K562 (cell line): ENCODE measurements at regions not wholly inside any gene's neighbourhood (a gene's known extent, or its start where the extent isn't known, plus 50 kb on each side); places are given as distances from the start of the nearest gene placed in this dataset.

Experiments used
- ATAC-seq: fragments of 200-7000 bp; cut with Tn5 transposase; 3 replicates; pipeline ENCODE4 v1.9.1; 2020; ENCODE audit warnings: moderate library complexity
- BruUV-seq: library from RNA; stranded (reverse); fragments of 400-500 nt; replicated peaks from 2 replicates; lab custom pipeline; 2021; lab: Mats Ljungman, UMichigan
- CTCF ChIA-PET: fragments of 300-600 bp; formaldehyde crosslinking; extraction: SDS; loops from one replicate; lab custom pipeline; 2021; ENCODE audit warnings: low intra/inter-chr PET ratio; lab: Yijun Ruan, JAX
- POLR2A ChIA-PET: fragments of 300-600, 350-650 bp; sonication (Branson Sonifier 250); formaldehyde crosslinking; extraction: SDS; loops from one replicate; lab custom pipeline; 2021; ENCODE audit warnings: antibody characterized with exemption, inconsistent platforms; lab: Yijun Ruan, JAX
- DNase-seq, 4 experiments: peaks; one replicate each; pipeline versions ENCODE4 v3.0.0 to v3.0.0-alpha.2; 2011 to 2018; ENCODE audit warnings: low spot score in 3 of 4, mixed read lengths in 3 of 4; ENCODE audit errors: extremely low read depth in 1 of 4
- FAIRE-seq: peaks from 2 replicates; lab custom pipeline; 2011; peaks lifted over from hg19 to GRCh38; lab: Jason Lieb, UNC
- H2AFZ ChIP-seq: 2 replicates; pipeline ENCODE4 v1.6.0; 2011; ENCODE audit warnings: low read depth, low read length, control low read depth, inconsistent platforms
- H3K27ac ChIP-seq: fragments of 200-600 bp; 3 replicates; pipeline ENCODE4 v1.8.0; 2011; ENCODE audit warnings: low read depth, mild to moderate bottlenecking, control low read depth, inconsistent platforms, low read length, moderate library complexity, mixed read lengths; ENCODE audit errors: extremely low read depth
- H3K27me3 ChIP-seq, 2 experiments: fragments of 300-600 bp in 1 of 2; 2 replicates in 1 of 2; 3 replicates in 1 of 2; pipeline versions ENCODE4 v1.6.0 to v1.8.0; 2011; ENCODE audit warnings: inconsistent platforms in 2 of 2, low read length in 2 of 2, mild to moderate bottlenecking in 1 of 2, mixed read lengths in 1 of 2, moderate library complexity in 1 of 2; ENCODE audit not compliant: control insufficient read depth in 2 of 2, insufficient read depth in 2 of 2
- H3K36me3 ChIP-seq: fragments of 300-600 bp; 3 replicates; pipeline ENCODE4 v1.8.0; 2011; ENCODE audit warnings: mild to moderate bottlenecking, low read length, inconsistent platforms; ENCODE audit not compliant: control insufficient read depth, insufficient read depth
- H3K4me1 ChIP-seq, 2 experiments: fragments of 200-600 bp in 1 of 2; replicated peaks in 1 of 2; 2 replicates in 1 of 2; 3 replicates in 1 of 2; pipeline versions ENCODE4 v1.5.1 to v1.8.0; 2011; ENCODE audit warnings: inconsistent platforms in 2 of 2, low read length in 2 of 2, mild to moderate bottlenecking in 1 of 2, mixed read lengths in 1 of 2, moderate library complexity in 1 of 2; ENCODE audit not compliant: control insufficient read depth in 2 of 2, insufficient read depth in 2 of 2
- H3K4me2 ChIP-seq: 2 replicates; pipeline ENCODE4 v1.6.1; 2011; ENCODE audit warnings: low read length, control low read depth, inconsistent platforms, mixed read lengths; ENCODE audit not compliant: insufficient read depth
- H3K4me3 ChIP-seq: fragments of 200-600 bp; sonication (generic), shearing (Covaris generic); 2 replicates; pipeline ENCODE4 v1.5.1; 2016; ENCODE audit warnings: control low read depth, inconsistent platforms
- H3K79me2 ChIP-seq: fragments of 200-600 bp; 3 replicates; pipeline ENCODE4 v1.8.0; 2011; ENCODE audit warnings: low read length, inconsistent platforms; ENCODE audit not compliant: control insufficient read depth, insufficient read depth
- H3K9ac ChIP-seq, 2 experiments: 2 replicates each; pipeline versions ENCODE4 v1.6.0 to v1.6.1; 2011; ENCODE audit warnings: low read depth in 2 of 2, low read length in 2 of 2, control low read depth in 1 of 2, inconsistent platforms in 1 of 2, mild to moderate bottlenecking in 1 of 2, mixed read lengths in 1 of 2; ENCODE audit not compliant: insufficient read depth in 1 of 2
- H3K9me1 ChIP-seq: one replicate; pipeline ENCODE4 v1.6.0; 2011; ENCODE audit warnings: inconsistent platforms, mild to moderate bottlenecking, low read length, moderate library complexity; ENCODE audit not compliant: control insufficient read depth, insufficient read depth
- H3K9me3 ChIP-seq: replicated peaks from 2 replicates; pipeline ENCODE4 v1.5.1; 2011; ENCODE audit warnings: low read depth, low read length, inconsistent platforms; ENCODE audit not compliant: control insufficient read depth, insufficient read depth
- H4K20me1 ChIP-seq: replicated peaks from 2 replicates; pipeline ENCODE4 v1.6.1; 2011; ENCODE audit warnings: low read length, inconsistent platforms, mixed read lengths; ENCODE audit not compliant: control insufficient read depth, insufficient read depth
- FOXA1 ChIP-seq: fragments of 450-650 bp; IDR thresholded peaks from 2 replicates; pipeline ENCODE4 v1.6.1; 2016; ENCODE audit warnings: mild to moderate bottlenecking, borderline replicate concordance
- FOXJ3 ChIP-seq: sonication (generic); formaldehyde crosslinking; IDR thresholded peaks from 2 replicates; pipeline ENCODE4 v1.4.0; 2020; ENCODE audit warnings: mild to moderate bottlenecking, missing genetic modification reagents
- FOXM1 ChIP-seq, 2 experiments: fragments of 450-650 bp in 1 of 2; sonication (generic) in 1 of 2; formaldehyde crosslinking in 1 of 2; IDR thresholded peaks; 2 replicates each; pipeline versions ENCODE4 v1.6.1 to v1.9.0; 2017 to 2022; ENCODE audit warnings: low read depth in 2 of 2, mild to moderate bottlenecking in 2 of 2, missing genetic modification reagents in 1 of 2, moderate library complexity in 1 of 2
- KDM4B ChIP-seq, 2 experiments: fragments of 450-650 bp in 1 of 2; sonication (generic) in 1 of 2; IDR thresholded peaks; 2 replicates each; pipeline ENCODE4 v1.6.1; 2016 to 2017; ENCODE audit warnings: borderline replicate concordance in 2 of 2, antibody characterized with exemption in 1 of 2, low read depth in 1 of 2, mild to moderate bottlenecking in 1 of 2
- NFIX ChIP-seq: fragments of 250-450 bp; sonication (Bioruptor Pico); IDR thresholded peaks from 2 replicates; pipeline ENCODE4 v1.4.0; 2020; ENCODE audit warnings: low read depth, mild to moderate bottlenecking, moderate library complexity
- PHTF2 ChIP-seq: fragments of 250-450 bp; sonication (Bioruptor Pico); IDR thresholded peaks from 2 replicates; pipeline ENCODE4 v1.5.0; 2021; ENCODE audit warnings: mild to moderate bottlenecking
- RBM15 ChIP-seq: fragments of 200-400 bp; formaldehyde crosslinking; IDR thresholded peaks from 2 replicates; pipeline ENCODE4 v1.6.1; 2018; ENCODE audit warnings: mild to moderate bottlenecking, low read length, moderate library complexity; ENCODE audit not compliant: insufficient read depth
- ZBED1 ChIP-seq: IDR thresholded peaks from 2 replicates; pipeline ENCODE4 v1.6.1; 2014
- ZBTB8A ChIP-seq: fragments of 450-650 bp; IDR thresholded peaks from 2 replicates; pipeline ENCODE4 v1.6.1; 2018; ENCODE audit warnings: mild to moderate bottlenecking, moderate library complexity; ENCODE audit not compliant: partially characterized antibody
- ZSCAN32 ChIP-seq: fragments of 450-650 bp; formaldehyde crosslinking; IDR thresholded peaks from 2 replicates; pipeline ENCODE4 v1.4.0; 2020; ENCODE audit warnings: mild to moderate bottlenecking, moderate library complexity
- WGBS: fragments of 100-300 bp; shearing (Covaris generic); methylation state at CpG from one replicate; pipeline ENCODE4 v1.1.6; 2016; ENCODE audit warnings: low coverage, mixed read lengths; ENCODE audit not compliant: insufficient coverage; ENCODE audit errors: missing lambda C conversion rate; 5-methylcytosine and 5-hydroxymethylcytosine counted together
- in situ Hi-C: fragments of 300-500 bp; cut with MboI; formaldehyde crosslinking; loops from 4 replicates; pipeline ENCODE4 v1.15.0; 2018; ENCODE audit warnings: inconsistent platforms, mixed read lengths
- intact Hi-C: fragments of 100-400 bp; cut with micrococcal nuclease; formaldehyde crosslinking; loops from 2 replicates; pipeline ENCODE4 v1.14.2; 2022
- TF ChIP-seq, protein P1 (sequence below), 2 experiments: IDR thresholded peaks; 2 replicates each; pipeline ENCODE4 v1.6.1; 2012; ENCODE audit warnings: improper control_type of control experiment in 2 of 2, low read depth in 2 of 2, low read length in 2 of 2, borderline replicate concordance in 1 of 2

DNA sequence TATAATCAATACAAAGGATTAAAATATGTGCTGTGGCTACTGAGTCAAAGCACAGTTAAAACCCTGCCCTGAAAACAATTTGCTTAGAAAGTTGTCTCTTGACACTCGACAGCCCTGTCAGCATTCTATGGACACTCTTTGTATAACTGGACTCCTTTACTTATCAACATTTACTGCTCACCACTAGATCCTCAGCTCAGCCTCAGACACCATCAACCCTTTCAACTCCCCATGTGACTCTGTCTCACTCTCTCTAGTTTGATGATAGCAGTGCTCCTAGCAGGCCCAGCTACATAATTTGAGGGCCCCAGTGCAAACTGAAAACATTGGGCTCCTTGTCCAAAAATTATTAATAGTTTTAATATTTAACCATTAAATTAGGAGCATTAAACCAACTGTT lies 181.8 kb downstream of the TENT5A start:
- Histone ChIP-seq H3K4me1 (no peaks in the 10 kb centered on the region), H3K9me1 (no peaks in the 10 kb centered on the region), H3K79me2 (no peaks in the 10 kb centered on the region), H3K4me2 (no peak overlapping the region), H3K9ac (no peak overlapping the region), H3K27ac (no peak overlapping the region), H2AFZ (no peak overlapping the region), H3K27me3 (no peaks in the 10 kb centered on the region), H3K4me3 (no peak overlapping the region), H3K9me3 (peaks cover 3% of the 10 kb centered on the region; the same call in 1 of the 2 replicates), H4K20me1 (no peaks in the 10 kb centered on the region), H3K36me3 (no peaks in the 10 kb centered on the region)
- no TSS peak for BruUV-seq
- 0% methylated on average over 1 of the region's 1 CpG for WGBS
- CTCF ChIA-PET, result no interaction called here
- POLR2A ChIA-PET, result no interaction called here
- TF ChIP-seq PHTF2 (CRISPR knock-in tag) (no peak), ZBTB8A (no peak)
- intact Hi-C loops, result no loop called here
- DNase-seq (no peak), FAIRE-seq (no peak), ATAC-seq (no peak)
- in situ Hi-C loops, result no loop called here

DNA sequence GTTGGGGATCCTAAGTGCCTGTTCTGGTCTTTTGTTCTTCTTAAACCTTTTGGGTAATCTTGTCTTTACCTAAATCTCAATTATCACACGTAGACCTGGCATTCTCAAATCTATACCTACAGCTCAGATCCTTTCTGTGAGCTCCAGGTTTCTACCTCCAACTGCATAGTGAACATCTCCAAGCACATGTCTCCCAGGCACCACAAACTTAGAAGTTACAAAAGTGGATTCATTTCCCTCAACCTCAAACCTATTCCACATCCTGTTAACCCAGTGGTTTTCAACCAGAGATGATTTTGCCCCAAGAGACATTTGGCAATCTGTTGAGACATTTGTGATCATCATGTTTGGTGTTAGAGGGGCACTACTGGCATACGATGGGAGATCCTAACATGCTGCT lies 183.5 kb downstream of the TENT5A start:
- intact Hi-C loops, result no loop called here
- Histone ChIP-seq H3K36me3 (no peaks in the 10 kb centered on the region), H3K4me3 (no peak overlapping the region), H3K79me2 (no peaks in the 10 kb centered on the region), H4K20me1 (no peaks in the 10 kb centered on the region), H3K4me1 (no peaks in the 10 kb centered on the region), H3K27ac (no peak overlapping the region), H3K4me2 (no peak overlapping the region), H3K9ac (no peak overlapping the region), H3K9me1 (no peaks in the 10 kb centered on the region), H3K9me3 (peaks cover 5% of the 10 kb centered on the region; the same call in 1 of the 2 replicates), H2AFZ (no peak overlapping the region), H3K27me3 (no peaks in the 10 kb centered on the region)
- 0% methylated on average over 2 of the region's 2 CpGs for WGBS
- in situ Hi-C loops, result no loop called here
- ChIA-PET CTCF (no interaction called here), POLR2A (no interaction called here)
- no peak for FAIRE-seq
- no TSS peak for BruUV-seq
- no peak for TF ChIP-seq KDM4B (IDR thresholded peaks at IDR 0.05; ENCODE audit: borderline replicate concordance in 2 of 2, low read depth in 1 of 2)
- TF ChIP-seq NFIX (CRISPR knock-in tag), result no peak
- TF ChIP-seq FOXM1 (IDR thresholded peaks at IDR 0.05; ENCODE audit: low read depth), result no peak
- TF ChIP-seq FOXM1 (CRISPR knock-in tag; IDR thresholded peaks at IDR 0.05; ENCODE audit: low read depth), result no peak
- TF ChIP-seq RBM15, result no peak
- TF ChIP-seq ZSCAN32 (CRISPR knock-in tag), result no peak
- no peak for TF ChIP-seq FOXA1
- TF ChIP-seq, protein P1, sequence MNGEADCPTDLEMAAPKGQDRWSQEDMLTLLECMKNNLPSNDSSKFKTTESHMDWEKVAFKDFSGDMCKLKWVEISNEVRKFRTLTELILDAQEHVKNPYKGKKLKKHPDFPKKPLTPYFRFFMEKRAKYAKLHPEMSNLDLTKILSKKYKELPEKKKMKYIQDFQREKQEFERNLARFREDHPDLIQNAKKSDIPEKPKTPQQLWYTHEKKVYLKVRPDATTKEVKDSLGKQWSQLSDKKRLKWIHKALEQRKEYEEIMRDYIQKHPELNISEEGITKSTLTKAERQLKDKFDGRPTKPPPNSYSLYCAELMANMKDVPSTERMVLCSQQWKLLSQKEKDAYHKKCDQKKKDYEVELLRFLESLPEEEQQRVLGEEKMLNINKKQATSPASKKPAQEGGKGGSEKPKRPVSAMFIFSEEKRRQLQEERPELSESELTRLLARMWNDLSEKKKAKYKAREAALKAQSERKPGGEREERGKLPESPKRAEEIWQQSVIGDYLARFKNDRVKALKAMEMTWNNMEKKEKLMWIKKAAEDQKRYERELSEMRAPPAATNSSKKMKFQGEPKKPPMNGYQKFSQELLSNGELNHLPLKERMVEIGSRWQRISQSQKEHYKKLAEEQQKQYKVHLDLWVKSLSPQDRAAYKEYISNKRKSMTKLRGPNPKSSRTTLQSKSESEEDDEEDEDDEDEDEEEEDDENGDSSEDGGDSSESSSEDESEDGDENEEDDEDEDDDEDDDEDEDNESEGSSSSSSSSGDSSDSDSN (IDR thresholded peaks at IDR 0.05; ENCODE audit: borderline replicate concordance in 1 of 2, low read depth in 2 of 2, low read length in 2 of 2), result no peak
- TF ChIP-seq ZBED1, result no peak
- TF ChIP-seq FOXJ3, result no peak
- ATAC-seq, result no peak
- no peak for DNase-seq
